ENCODE measurements at regions not wholly inside any gene's neighbourhood (a gene's known extent, or its start where the extent isn't known, plus 50 kb on each side); places are given as distances from the start of the nearest gene placed in this dataset.

GRCh38 chr3:34376691-34377090 lies 578.3 kb downstream of the PDCD6IP start:
- TF ChIP-seq CTCF (IDR thresholded peaks at IDR 0.05) (no peak), TCF7L2 (IDR thresholded peaks at IDR 0.05; ENCODE audit: low read depth, low read length) (no peak), POLR2AphosphoS5 (IDR thresholded peaks at IDR 0.05; ENCODE audit: low read depth, low read length) (no peak)
